OCI-LY3 (cell line): ENCODE measurements at regions not wholly inside any gene's neighbourhood (a gene's known extent, or its start where the extent isn't known, plus 50 kb on each side); places are given as distances from the start of the nearest gene placed in this dataset.

ENCODE experiments used
- CTCF ChIP-seq: fragments of 200-600, 300-600 bp; sonication (generic); IDR thresholded peaks from 2 replicates; pipeline ENCODE4 v1.5.1; 2014; ENCODE audit warnings: antibody characterized with exemption, low read length, low read depth
- EZH2phosphoT487 ChIP-seq: fragments of 200-600 bp; shearing (Covaris generic); IDR thresholded peaks from 2 replicates; pipeline ENCODE4 v1.6.1; 2018; ENCODE audit warnings: antibody characterized with exemption, mixed run types, low read depth

- TF ChIP-seq CTCF = no peak
- no peak for TF ChIP-seq EZH2phosphoT487
These were observed 65.7 kb upstream of the GLI2 start for GRCh38 chr2:120669971-120670370.
